ENCODE measurements at regions not wholly inside any gene's neighbourhood (a gene's known extent, or its start where the extent isn't known, plus 50 kb on each side); places are given as distances from the start of the nearest gene placed in this dataset.
A peak's percentile ranks its signal among the peaks of the same experiment; 100 is the strongest.
"Not testable (repeated sequence)": the region's sequence is repeated elsewhere in the genome, so short reads cannot be mapped to it uniquely, and the experiment has no call there.

GRCh38 chr12:89770391-89770790, 61.8 kb upstream of the ATP2B1 start:
- ChIA-PET POLR2A (ENCODE audit: low non-redundant PET) (no interaction called here), CTCF (no interaction called here)
- H3K27ac ChIP-seq, result no peak overlapping the region
- DNase-seq (ENCODE audit: low spot score), result no peak
- no peak for TF ChIP-seq CTCF (conservative IDR thresholded peaks at IDR 0.05; ENCODE audit: low read depth)

GRCh38 chr12:89769483-89769818, 60.8 kb upstream of the ATP2B1 start:
- no peak for DNase-seq (ENCODE audit: low spot score)
- H3K27ac ChIP-seq, result no peak overlapping the region
- TF ChIP-seq CTCF (conservative IDR thresholded peaks at IDR 0.05; ENCODE audit: low read depth), result no peak
- ChIA-PET POLR2A (ENCODE audit: low non-redundant PET) (no interaction called here), CTCF (interaction anchor here (0.6 kb wide), 1 partner anchor 193 kb away, joined by 4 read pairs; no protein-coding TSS in a partner anchor)

- no peak overlapping the region for H3K27ac ChIP-seq
- TF ChIP-seq CTCF (conservative IDR thresholded peaks at IDR 0.05; ENCODE audit: low read depth), result no peak
- CTCF ChIA-PET, result interaction anchor here (0.6 kb wide), 1 partner anchor 194 kb away, joined by 4 read pairs; no protein-coding TSS in a partner anchor
- peak; percentile 85 for DNase-seq (ENCODE audit: low spot score)
- POLR2A ChIA-PET (ENCODE audit: low non-redundant PET), result no interaction called here
These were observed 60.2 kb upstream of the ATP2B1 start for GRCh38 chr12:89768586-89769482.

GRCh38 chr12:89765959-89766824, 57.6 kb upstream of the ATP2B1 start:
- no peak for DNase-seq (ENCODE audit: low spot score)
- H3K27ac ChIP-seq, result no peak overlapping the region
- CTCF ChIA-PET, result no interaction called here
- TF ChIP-seq CTCF (conservative IDR thresholded peaks at IDR 0.05; ENCODE audit: low read depth), result no peak
- POLR2A ChIA-PET (ENCODE audit: low non-redundant PET), result no interaction called here

- POLR2A ChIA-PET (ENCODE audit: low non-redundant PET); DNase-seq (ENCODE audit: low spot score); H3K27ac ChIP-seq: not testable (repeated sequence)
- CTCF ChIA-PET, result interaction anchor here (0.6 kb wide), 1 partner anchor 121 kb away, joined by 4 read pairs; no protein-coding TSS in a partner anchor
These were observed 55.5 kb upstream of the ATP2B1 start for GRCh38 chr12:89764164-89764563.

- no peak for DNase-seq (ENCODE audit: low spot score)
- no peak overlapping the region for H3K27ac ChIP-seq
- ChIA-PET POLR2A (ENCODE audit: low non-redundant PET) (no interaction called here), CTCF (no interaction called here)
- no peak for TF ChIP-seq CTCF (conservative IDR thresholded peaks at IDR 0.05; ENCODE audit: low read depth)
These were observed 54.0 kb upstream of the ATP2B1 start for GRCh38 chr12:89762498-89763170.
